ENCODE measurements at regions not wholly inside any gene's neighbourhood (a gene's known extent, or its start where the extent isn't known, plus 50 kb on each side); places are given as distances from the start of the nearest gene placed in this dataset.

DNA sequence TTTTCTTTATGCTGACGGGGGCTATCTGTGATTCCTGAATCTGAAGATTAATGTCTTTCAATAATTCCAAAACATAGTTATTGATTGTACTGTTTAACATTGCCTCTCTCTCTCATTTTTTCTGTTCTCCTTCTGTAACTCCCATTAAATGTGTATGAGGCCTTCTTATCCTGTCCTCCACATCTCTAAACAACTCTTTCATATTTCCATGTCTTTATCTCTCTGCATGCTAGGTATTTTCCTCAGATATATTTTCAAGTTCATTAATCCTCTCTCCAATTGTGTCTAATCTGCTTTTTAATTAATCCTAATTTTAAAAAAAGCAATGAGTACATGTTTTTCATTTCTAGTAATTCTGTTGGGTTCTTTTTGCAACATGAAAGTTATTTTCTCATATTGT, 173.2 kb downstream of the TLE3 start:
- TF ChIP-seq, protein P1, sequence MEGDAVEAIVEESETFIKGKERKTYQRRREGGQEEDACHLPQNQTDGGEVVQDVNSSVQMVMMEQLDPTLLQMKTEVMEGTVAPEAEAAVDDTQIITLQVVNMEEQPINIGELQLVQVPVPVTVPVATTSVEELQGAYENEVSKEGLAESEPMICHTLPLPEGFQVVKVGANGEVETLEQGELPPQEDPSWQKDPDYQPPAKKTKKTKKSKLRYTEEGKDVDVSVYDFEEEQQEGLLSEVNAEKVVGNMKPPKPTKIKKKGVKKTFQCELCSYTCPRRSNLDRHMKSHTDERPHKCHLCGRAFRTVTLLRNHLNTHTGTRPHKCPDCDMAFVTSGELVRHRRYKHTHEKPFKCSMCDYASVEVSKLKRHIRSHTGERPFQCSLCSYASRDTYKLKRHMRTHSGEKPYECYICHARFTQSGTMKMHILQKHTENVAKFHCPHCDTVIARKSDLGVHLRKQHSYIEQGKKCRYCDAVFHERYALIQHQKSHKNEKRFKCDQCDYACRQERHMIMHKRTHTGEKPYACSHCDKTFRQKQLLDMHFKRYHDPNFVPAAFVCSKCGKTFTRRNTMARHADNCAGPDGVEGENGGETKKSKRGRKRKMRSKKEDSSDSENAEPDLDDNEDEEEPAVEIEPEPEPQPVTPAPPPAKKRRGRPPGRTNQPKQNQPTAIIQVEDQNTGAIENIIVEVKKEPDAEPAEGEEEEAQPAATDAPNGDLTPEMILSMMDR (conservative IDR thresholded peaks at IDR 0.05 in 1 of 2, IDR thresholded peaks at IDR 0.05 in 1 of 2; ENCODE audit: low read depth in 1 of 2, low read length in 2 of 2), result no peak
- TF ChIP-seq EZH2 (IDR thresholded peaks at IDR 0.05; ENCODE audit: low read length, missing control alignments), result no peak
